ENCODE measurements at regions not wholly inside any gene's neighbourhood (a gene's known extent, or its start where the extent isn't known, plus 50 kb on each side); places are given as distances from the start of the nearest gene placed in this dataset.

- no peaks in the 10 kb centered on the region for H3K27me3 ChIP-seq (ENCODE audit: control insufficient read depth, insufficient read depth, low read length)
- DNase-seq (ENCODE audit: low read depth) = no peak
- no peak for TF ChIP-seq CTCF (IDR thresholded peaks at IDR 0.05; ENCODE audit: insufficient read depth, low read length, poor library complexity, severe bottlenecking)
These were observed 949.7 kb upstream of the TMPRSS15 start for GRCh38 chr21:19353256-19353655.

DNA sequence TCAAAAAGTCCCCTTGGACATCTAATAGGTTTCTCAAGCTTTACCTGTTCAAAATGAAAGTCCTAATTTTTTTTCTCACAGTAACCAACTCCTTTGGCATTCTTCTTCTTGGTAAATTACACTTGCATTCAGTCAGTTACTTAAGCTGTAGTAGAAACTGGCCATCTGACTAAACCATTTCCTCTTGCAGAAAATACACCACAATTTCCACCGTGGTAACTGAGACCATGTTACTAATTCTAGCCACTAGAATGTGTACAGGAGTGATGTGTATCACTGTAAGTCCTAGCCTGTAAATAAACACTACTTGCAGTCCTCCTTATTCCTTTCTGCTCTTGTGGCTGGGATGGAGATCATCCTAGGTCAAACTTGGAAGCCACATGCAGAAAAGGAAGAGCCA lies 965.4 kb upstream of the TMPRSS15 start:
- Histone ChIP-seq H3K36me3 (ENCODE audit: control insufficient read depth, insufficient read depth, low read length) (no peaks in the 10 kb centered on the region), H3K27me3 (ENCODE audit: control insufficient read depth, insufficient read depth, low read length) (no peaks in the 10 kb centered on the region), H3K4me3 (ENCODE audit: low read depth, low read length) (no peak overlapping the region)
- TF ChIP-seq CTCF (IDR thresholded peaks at IDR 0.05; ENCODE audit: insufficient read depth, low read length, poor library complexity, severe bottlenecking) = no peak
- DNase-seq (ENCODE audit: low read depth) = no peak

More at GRCh38 chr21:19353256-19353655, 949.7 kb upstream of the TMPRSS15 start:
- H3K36me3 ChIP-seq (ENCODE audit: control insufficient read depth, insufficient read depth, low read length) = no peaks in the 10 kb centered on the region
- H3K4me3 ChIP-seq (ENCODE audit: low read depth, low read length) = no peak overlapping the region

DNA sequence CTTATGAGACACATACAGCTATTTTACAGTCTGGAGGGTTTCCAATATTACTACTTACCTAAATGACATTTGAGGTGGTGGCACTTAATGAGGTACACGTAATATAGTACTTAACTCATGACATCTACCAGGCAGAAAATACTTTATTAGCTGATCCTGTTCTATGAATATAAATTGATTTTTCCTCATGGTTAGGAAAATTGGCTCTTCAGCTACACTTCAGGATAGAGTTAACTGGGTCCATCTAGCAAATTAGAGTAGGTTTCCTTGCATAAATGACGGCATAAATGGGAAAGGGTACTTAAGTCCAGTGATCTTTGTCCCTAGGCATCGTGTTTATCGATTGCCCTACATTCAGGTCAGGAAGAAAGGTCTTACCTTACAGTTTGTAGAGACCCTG lies 988.8 kb upstream of the TMPRSS15 start:
- TF ChIP-seq CTCF (IDR thresholded peaks at IDR 0.05; ENCODE audit: insufficient read depth, low read length, poor library complexity, severe bottlenecking) = no peak
- H3K27me3 ChIP-seq (ENCODE audit: control insufficient read depth, insufficient read depth, low read length) = no peaks in the 10 kb centered on the region
- no peak for DNase-seq (ENCODE audit: low read depth)
- no peak overlapping the region for H3K4me3 ChIP-seq (ENCODE audit: low read depth, low read length)
- no peaks in the 10 kb centered on the region for H3K36me3 ChIP-seq (ENCODE audit: control insufficient read depth, insufficient read depth, low read length)

GRCh38 chr21:19400223-19400770 lies 996.7 kb upstream of the TMPRSS15 start:
- no peaks in the 10 kb centered on the region for H3K27me3 ChIP-seq (ENCODE audit: control insufficient read depth, insufficient read depth, low read length)
- no peak for TF ChIP-seq CTCF (IDR thresholded peaks at IDR 0.05; ENCODE audit: insufficient read depth, low read length, poor library complexity, severe bottlenecking)
- no peak for DNase-seq (ENCODE audit: low read depth)
- no peak overlapping the region for H3K4me3 ChIP-seq (ENCODE audit: low read depth, low read length)
- H3K36me3 ChIP-seq (ENCODE audit: control insufficient read depth, insufficient read depth, low read length) = no peaks in the 10 kb centered on the region

DNA sequence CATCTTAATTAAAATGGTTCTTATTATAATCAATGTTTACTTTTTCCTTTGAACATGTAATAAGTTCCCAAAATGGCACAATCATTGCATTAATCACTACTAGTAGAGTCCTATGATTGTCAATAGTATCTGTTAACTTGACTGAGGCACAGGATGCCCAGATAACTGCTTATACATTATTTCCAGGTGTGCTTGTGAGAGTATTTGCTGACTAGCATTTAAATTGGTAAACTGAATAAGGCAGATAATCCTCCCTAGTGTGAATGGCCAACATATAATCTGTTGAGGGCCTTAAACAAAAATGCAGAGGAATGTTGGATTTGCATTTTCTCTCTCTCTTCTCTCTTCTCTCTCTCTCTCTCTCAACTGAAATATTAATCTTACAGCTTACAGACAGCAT lies 999.3 kb upstream of the TMPRSS15 start:
- no peak for DNase-seq (ENCODE audit: low read depth)
- TF ChIP-seq CTCF (IDR thresholded peaks at IDR 0.05; ENCODE audit: insufficient read depth, low read length, poor library complexity, severe bottlenecking) = no peak
- no peaks in the 10 kb centered on the region for H3K27me3 ChIP-seq (ENCODE audit: control insufficient read depth, insufficient read depth, low read length)

DNA sequence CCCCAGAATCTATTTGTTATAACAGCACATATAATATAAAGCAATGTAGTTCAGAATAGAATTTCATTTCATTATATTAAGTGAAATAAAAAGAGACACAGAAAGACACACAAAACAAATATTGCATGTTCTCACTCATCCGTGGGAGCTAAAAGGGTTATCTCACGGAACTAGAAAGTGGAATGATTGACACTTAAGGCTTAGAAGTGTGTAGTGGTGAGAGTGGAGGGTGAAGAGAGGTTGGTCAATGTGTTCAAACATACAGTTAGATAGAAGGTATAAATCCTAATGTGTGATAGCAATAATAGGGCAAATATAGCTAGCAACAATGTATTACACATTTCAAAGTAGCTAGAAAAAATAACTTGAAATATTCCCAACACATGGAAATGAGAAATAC lies 1001.7 kb upstream of the TMPRSS15 start:
- Histone ChIP-seq H3K36me3 (ENCODE audit: control insufficient read depth, insufficient read depth, low read length) (no peaks in the 10 kb centered on the region), H3K4me3 (ENCODE audit: low read depth, low read length) (no peak overlapping the region), H3K27me3 (ENCODE audit: control insufficient read depth, insufficient read depth, low read length) (no peaks in the 10 kb centered on the region)
- no peak for DNase-seq (ENCODE audit: low read depth)
- TF ChIP-seq CTCF (IDR thresholded peaks at IDR 0.05; ENCODE audit: insufficient read depth, low read length, poor library complexity, severe bottlenecking) = no peak

More for the DNA sequence above, 999.3 kb upstream of the TMPRSS15 start:
- H3K36me3 ChIP-seq (ENCODE audit: control insufficient read depth, insufficient read depth, low read length) = no peaks in the 10 kb centered on the region
- H3K4me3 ChIP-seq (ENCODE audit: low read depth, low read length) = no peak overlapping the region
